K562 (cell line): ENCODE measurements at regions not wholly inside any gene's neighbourhood (a gene's known extent, or its start where the extent isn't known, plus 50 kb on each side); places are given as distances from the start of the nearest gene placed in this dataset.

Experiments used
- ATAC-seq: fragments of 200-7000 bp; cut with Tn5 transposase; 3 replicates; pipeline ENCODE4 v1.9.1; 2020; ENCODE audit warnings: moderate library complexity
- BruUV-seq: library from RNA; stranded (reverse); fragments of 400-500 nt; replicated peaks from 2 replicates; lab custom pipeline; 2021; lab: Mats Ljungman, UMichigan
- CTCF ChIA-PET: fragments of 300-600 bp; formaldehyde crosslinking; extraction: SDS; loops from one replicate; lab custom pipeline; 2021; ENCODE audit warnings: low intra/inter-chr PET ratio; lab: Yijun Ruan, JAX
- POLR2A ChIA-PET: fragments of 300-600, 350-650 bp; sonication (Branson Sonifier 250); formaldehyde crosslinking; extraction: SDS; loops from one replicate; lab custom pipeline; 2021; ENCODE audit warnings: antibody characterized with exemption, inconsistent platforms; lab: Yijun Ruan, JAX
- DNase-seq, 4 experiments: peaks; one replicate each; pipeline versions ENCODE4 v3.0.0 to v3.0.0-alpha.2; 2011 to 2018; ENCODE audit warnings: low spot score in 3 of 4, mixed read lengths in 3 of 4; ENCODE audit errors: extremely low read depth in 1 of 4
- FAIRE-seq: peaks from 2 replicates; lab custom pipeline; 2011; peaks lifted over from hg19 to GRCh38; lab: Jason Lieb, UNC
- H2AFZ ChIP-seq: 2 replicates; pipeline ENCODE4 v1.6.0; 2011; ENCODE audit warnings: low read depth, low read length, control low read depth, inconsistent platforms
- H3K27ac ChIP-seq: fragments of 200-600 bp; 3 replicates; pipeline ENCODE4 v1.8.0; 2011; ENCODE audit warnings: low read depth, mild to moderate bottlenecking, control low read depth, inconsistent platforms, low read length, moderate library complexity, mixed read lengths; ENCODE audit errors: extremely low read depth
- H3K27me3 ChIP-seq, 2 experiments: fragments of 300-600 bp in 1 of 2; 2 replicates in 1 of 2; 3 replicates in 1 of 2; pipeline versions ENCODE4 v1.6.0 to v1.8.0; 2011; ENCODE audit warnings: inconsistent platforms in 2 of 2, low read length in 2 of 2, mild to moderate bottlenecking in 1 of 2, mixed read lengths in 1 of 2, moderate library complexity in 1 of 2; ENCODE audit not compliant: control insufficient read depth in 2 of 2, insufficient read depth in 2 of 2
- H3K36me3 ChIP-seq: fragments of 300-600 bp; 3 replicates; pipeline ENCODE4 v1.8.0; 2011; ENCODE audit warnings: mild to moderate bottlenecking, low read length, inconsistent platforms; ENCODE audit not compliant: control insufficient read depth, insufficient read depth
- H3K4me1 ChIP-seq, 2 experiments: fragments of 200-600 bp in 1 of 2; replicated peaks in 1 of 2; 2 replicates in 1 of 2; 3 replicates in 1 of 2; pipeline versions ENCODE4 v1.5.1 to v1.8.0; 2011; ENCODE audit warnings: inconsistent platforms in 2 of 2, low read length in 2 of 2, mild to moderate bottlenecking in 1 of 2, mixed read lengths in 1 of 2, moderate library complexity in 1 of 2; ENCODE audit not compliant: control insufficient read depth in 2 of 2, insufficient read depth in 2 of 2
- H3K4me2 ChIP-seq: 2 replicates; pipeline ENCODE4 v1.6.1; 2011; ENCODE audit warnings: low read length, control low read depth, inconsistent platforms, mixed read lengths; ENCODE audit not compliant: insufficient read depth
- H3K4me3 ChIP-seq: fragments of 200-600 bp; sonication (generic), shearing (Covaris generic); 2 replicates; pipeline ENCODE4 v1.5.1; 2016; ENCODE audit warnings: control low read depth, inconsistent platforms
- H3K79me2 ChIP-seq: fragments of 200-600 bp; 3 replicates; pipeline ENCODE4 v1.8.0; 2011; ENCODE audit warnings: low read length, inconsistent platforms; ENCODE audit not compliant: control insufficient read depth, insufficient read depth
- H3K9ac ChIP-seq, 2 experiments: 2 replicates each; pipeline versions ENCODE4 v1.6.0 to v1.6.1; 2011; ENCODE audit warnings: low read depth in 2 of 2, low read length in 2 of 2, control low read depth in 1 of 2, inconsistent platforms in 1 of 2, mild to moderate bottlenecking in 1 of 2, mixed read lengths in 1 of 2; ENCODE audit not compliant: insufficient read depth in 1 of 2
- H3K9me1 ChIP-seq: one replicate; pipeline ENCODE4 v1.6.0; 2011; ENCODE audit warnings: inconsistent platforms, mild to moderate bottlenecking, low read length, moderate library complexity; ENCODE audit not compliant: control insufficient read depth, insufficient read depth
- H3K9me3 ChIP-seq: replicated peaks from 2 replicates; pipeline ENCODE4 v1.5.1; 2011; ENCODE audit warnings: low read depth, low read length, inconsistent platforms; ENCODE audit not compliant: control insufficient read depth, insufficient read depth
- H4K20me1 ChIP-seq: replicated peaks from 2 replicates; pipeline ENCODE4 v1.6.1; 2011; ENCODE audit warnings: low read length, inconsistent platforms, mixed read lengths; ENCODE audit not compliant: control insufficient read depth, insufficient read depth
- MCM7 ChIP-seq, 2 experiments: fragments of 450-650 bp; IDR thresholded peaks; 2 replicates each; pipeline ENCODE4 v1.6.1; 2016 to 2018
- MTA3 ChIP-seq: fragments of 450-650 bp; formaldehyde crosslinking; IDR thresholded peaks from 2 replicates; pipeline ENCODE4 v1.6.1; 2017; ENCODE audit warnings: mild to moderate bottlenecking, borderline replicate concordance
- NCOR1 ChIP-seq: fragments of 450-650 bp; IDR thresholded peaks from 2 replicates; pipeline ENCODE4 v1.6.1; 2016; ENCODE audit warnings: mild to moderate bottlenecking, moderate library complexity
- NFRKB ChIP-seq: fragments of 450-650 bp; IDR thresholded peaks from 2 replicates; pipeline ENCODE4 v1.6.1; 2016; ENCODE audit warnings: low read depth
- PTRF ChIP-seq: fragments of 450-650 bp; IDR thresholded peaks from 2 replicates; pipeline ENCODE4 v1.6.1; 2016; ENCODE audit warnings: mild to moderate bottlenecking, missing genetic modification characterization, missing compliant biosample characterization
- RB1 ChIP-seq: fragments of 450-650 bp; IDR thresholded peaks from 2 replicates; pipeline ENCODE4 v1.6.1; 2017; ENCODE audit warnings: low read depth, mild to moderate bottlenecking
- RFX7 ChIP-seq: fragments of 250-450 bp; sonication (Bioruptor Pico); IDR thresholded peaks from 2 replicates; pipeline ENCODE4 v1.5.1; 2021; ENCODE audit warnings: mild to moderate bottlenecking
- SPI1 ChIP-seq: IDR thresholded peaks from 2 replicates; pipeline ENCODE4 v1.6.1; 2011; ENCODE audit warnings: low read depth, low read length, control low read depth, borderline replicate concordance
- ZNF589 ChIP-seq: fragments of 200-800 bp; sonication (Bioruptor generic); IDR thresholded peaks from 2 replicates; pipeline ENCODE4 v1.6.1; 2016; ENCODE audit warnings: low read depth, missing genetic modification characterization, missing compliant biosample characterization
- ZNF830 ChIP-seq: fragments of 250-450 bp; sonication (Bioruptor Pico); IDR thresholded peaks from 2 replicates; pipeline ENCODE4 v1.5.0; 2021; ENCODE audit warnings: mild to moderate bottlenecking
- WGBS: fragments of 100-300 bp; shearing (Covaris generic); methylation state at CpG from one replicate; pipeline ENCODE4 v1.1.6; 2016; ENCODE audit warnings: low coverage, mixed read lengths; ENCODE audit not compliant: insufficient coverage; ENCODE audit errors: missing lambda C conversion rate; 5-methylcytosine and 5-hydroxymethylcytosine counted together
- in situ Hi-C: fragments of 300-500 bp; cut with MboI; formaldehyde crosslinking; loops from 4 replicates; pipeline ENCODE4 v1.15.0; 2018; ENCODE audit warnings: inconsistent platforms, mixed read lengths
- intact Hi-C: fragments of 100-400 bp; cut with micrococcal nuclease; formaldehyde crosslinking; loops from 2 replicates; pipeline ENCODE4 v1.14.2; 2022
- TF ChIP-seq, protein P1 (sequence below), 2 experiments: fragments of 450-650 bp in 1 of 2; IDR thresholded peaks; 2 replicates each; pipeline ENCODE4 v1.6.1; 2011 to 2017; ENCODE audit warnings: low read depth in 2 of 2, antibody characterized with exemption in 1 of 2, borderline replicate concordance in 1 of 2, low read length in 1 of 2, mild to moderate bottlenecking in 1 of 2, mixed read lengths in 1 of 2; ENCODE audit not compliant: control insufficient read depth in 1 of 2
- TF ChIP-seq, protein P2 (sequence below): sonication (generic); formaldehyde crosslinking; IDR thresholded peaks from 2 replicates; pipeline ENCODE4 v1.4.0; 2020; ENCODE audit warnings: mild to moderate bottlenecking, missing genetic modification reagents
- TF ChIP-seq, protein P3 (sequence below): fragments of 450-650 bp; formaldehyde crosslinking; IDR thresholded peaks from 2 replicates; pipeline ENCODE4 v1.4.0; 2020; ENCODE audit warnings: mild to moderate bottlenecking, moderate library complexity
- TF ChIP-seq, protein P4 (sequence below): sonication (generic); formaldehyde crosslinking; IDR thresholded peaks from 2 replicates; pipeline ENCODE4 v1.9.0; 2022; ENCODE audit warnings: mild to moderate bottlenecking, missing genetic modification reagents

DNA sequence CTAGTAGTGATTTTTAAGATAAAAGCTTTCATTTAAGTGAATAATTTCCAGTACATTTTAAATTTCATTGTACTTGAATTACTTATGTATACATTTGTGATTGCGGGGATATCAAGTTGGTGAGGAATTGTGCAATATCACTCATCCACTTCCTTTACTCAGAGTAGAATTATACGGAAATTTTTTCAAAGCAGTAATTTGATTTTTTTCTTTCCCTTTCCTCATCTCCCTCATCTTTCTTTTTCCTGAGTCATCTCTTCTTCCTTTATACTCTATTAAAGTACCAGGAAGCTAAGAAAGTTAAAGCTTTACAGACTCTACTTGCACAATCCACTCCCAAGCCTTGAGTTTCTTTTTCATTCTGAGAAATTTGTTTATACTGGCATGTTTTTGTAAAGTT lies 60.9 kb upstream of the DEFB112 start (continued):
- TF ChIP-seq, protein P1, sequence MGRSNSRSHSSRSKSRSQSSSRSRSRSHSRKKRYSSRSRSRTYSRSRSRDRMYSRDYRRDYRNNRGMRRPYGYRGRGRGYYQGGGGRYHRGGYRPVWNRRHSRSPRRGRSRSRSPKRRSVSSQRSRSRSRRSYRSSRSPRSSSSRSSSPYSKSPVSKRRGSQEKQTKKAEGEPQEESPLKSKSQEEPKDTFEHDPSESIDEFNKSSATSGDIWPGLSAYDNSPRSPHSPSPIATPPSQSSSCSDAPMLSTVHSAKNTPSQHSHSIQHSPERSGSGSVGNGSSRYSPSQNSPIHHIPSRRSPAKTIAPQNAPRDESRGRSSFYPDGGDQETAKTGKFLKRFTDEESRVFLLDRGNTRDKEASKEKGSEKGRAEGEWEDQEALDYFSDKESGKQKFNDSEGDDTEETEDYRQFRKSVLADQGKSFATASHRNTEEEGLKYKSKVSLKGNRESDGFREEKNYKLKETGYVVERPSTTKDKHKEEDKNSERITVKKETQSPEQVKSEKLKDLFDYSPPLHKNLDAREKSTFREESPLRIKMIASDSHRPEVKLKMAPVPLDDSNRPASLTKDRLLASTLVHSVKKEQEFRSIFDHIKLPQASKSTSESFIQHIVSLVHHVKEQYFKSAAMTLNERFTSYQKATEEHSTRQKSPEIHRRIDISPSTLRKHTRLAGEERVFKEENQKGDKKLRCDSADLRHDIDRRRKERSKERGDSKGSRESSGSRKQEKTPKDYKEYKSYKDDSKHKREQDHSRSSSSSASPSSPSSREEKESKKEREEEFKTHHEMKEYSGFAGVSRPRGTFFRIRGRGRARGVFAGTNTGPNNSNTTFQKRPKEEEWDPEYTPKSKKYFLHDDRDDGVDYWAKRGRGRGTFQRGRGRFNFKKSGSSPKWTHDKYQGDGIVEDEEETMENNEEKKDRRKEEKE (IDR thresholded peaks at IDR 0.05; ENCODE audit: borderline replicate concordance in 1 of 2, control insufficient read depth in 1 of 2, low read depth in 2 of 2, low read length in 1 of 2) = no peak
- TF ChIP-seq NCOR1 (no peak), PTRF (tag) (no peak)

DNA sequence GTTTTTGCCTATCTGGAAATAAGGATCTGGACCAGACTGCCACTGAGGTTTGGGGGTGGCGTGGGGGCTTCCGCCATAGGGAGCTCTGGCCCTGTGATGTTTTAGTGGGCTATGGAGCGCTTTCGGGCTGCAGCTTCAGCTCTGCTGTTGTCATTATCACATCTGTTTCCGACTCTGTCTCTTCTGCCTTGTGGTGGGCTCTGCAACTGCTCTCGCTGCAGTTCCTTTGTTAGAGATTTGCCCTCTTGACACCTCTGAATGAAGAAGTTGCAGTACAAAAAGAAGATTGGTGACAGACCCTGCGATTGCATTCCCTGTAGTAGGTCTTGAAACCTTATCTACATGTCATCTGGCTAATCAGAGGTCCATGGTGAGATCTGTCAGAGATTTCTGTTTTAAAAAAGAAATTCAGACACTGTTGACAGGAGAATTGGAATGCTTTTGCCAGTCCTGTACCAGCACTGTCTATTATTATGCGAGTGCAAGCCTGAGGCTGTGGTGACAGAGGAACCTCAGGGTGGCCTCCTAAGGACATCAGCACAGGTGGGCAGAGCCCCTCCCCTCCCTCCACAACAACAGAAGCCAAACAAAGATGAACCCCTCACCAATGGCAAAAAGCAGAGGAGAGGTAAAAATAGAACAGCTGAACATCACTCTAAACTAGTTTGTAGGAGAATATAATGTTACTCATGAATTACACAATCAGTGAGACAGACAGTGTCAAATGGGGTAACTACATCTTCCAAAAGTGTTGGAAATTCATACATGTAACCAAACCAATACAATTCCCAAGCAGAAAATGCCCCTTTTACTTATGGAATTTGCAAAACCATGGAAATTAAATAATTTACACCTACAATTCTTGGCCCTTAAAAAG lies 63.5 kb upstream of the DEFB112 start:
- Histone ChIP-seq H3K9ac (no peak overlapping the region), H3K4me3 (no peak overlapping the region), H2AFZ (no peak overlapping the region), H3K4me2 (no peak overlapping the region), H3K36me3 (no peaks in the 10 kb centered on the region), H3K79me2 (no peaks in the 10 kb centered on the region), H3K9me1 (no peaks in the 10 kb centered on the region), H3K9me3 (no peaks in the 10 kb centered on the region), H4K20me1 (no peaks in the 10 kb centered on the region), H3K27me3 (no peaks in the 10 kb centered on the region), H3K27ac (no peak overlapping the region), H3K4me1 (no peaks in the 10 kb centered on the region)
- POLR2A ChIA-PET = interaction anchor here (0.5 to 0.9 kb wide), 2 partner anchors 8 to 1652 kb away, joined by 4 read pairs; no protein-coding TSS in a partner anchor
- WGBS = under 1% methylated on average over 8 of the region's 8 CpGs
- CTCF ChIA-PET = no interaction called here
- FAIRE-seq = no peak
- no peak for ATAC-seq
- no TSS peak for BruUV-seq
- intact Hi-C loops (no loop called here), in situ Hi-C loops (no loop called here)
- no peak for DNase-seq
- TF ChIP-seq RFX7 (CRISPR knock-in tag) = no peak
- TF ChIP-seq, protein P2, sequence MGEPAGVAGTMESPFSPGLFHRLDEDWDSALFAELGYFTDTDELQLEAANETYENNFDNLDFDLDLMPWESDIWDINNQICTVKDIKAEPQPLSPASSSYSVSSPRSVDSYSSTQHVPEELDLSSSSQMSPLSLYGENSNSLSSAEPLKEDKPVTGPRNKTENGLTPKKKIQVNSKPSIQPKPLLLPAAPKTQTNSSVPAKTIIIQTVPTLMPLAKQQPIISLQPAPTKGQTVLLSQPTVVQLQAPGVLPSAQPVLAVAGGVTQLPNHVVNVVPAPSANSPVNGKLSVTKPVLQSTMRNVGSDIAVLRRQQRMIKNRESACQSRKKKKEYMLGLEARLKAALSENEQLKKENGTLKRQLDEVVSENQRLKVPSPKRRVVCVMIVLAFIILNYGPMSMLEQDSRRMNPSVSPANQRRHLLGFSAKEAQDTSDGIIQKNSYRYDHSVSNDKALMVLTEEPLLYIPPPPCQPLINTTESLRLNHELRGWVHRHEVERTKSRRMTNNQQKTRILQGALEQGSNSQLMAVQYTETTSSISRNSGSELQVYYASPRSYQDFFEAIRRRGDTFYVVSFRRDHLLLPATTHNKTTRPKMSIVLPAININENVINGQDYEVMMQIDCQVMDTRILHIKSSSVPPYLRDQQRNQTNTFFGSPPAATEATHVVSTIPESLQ (CRISPR knock-in tag) = no peak
- TF ChIP-seq, protein P3, sequence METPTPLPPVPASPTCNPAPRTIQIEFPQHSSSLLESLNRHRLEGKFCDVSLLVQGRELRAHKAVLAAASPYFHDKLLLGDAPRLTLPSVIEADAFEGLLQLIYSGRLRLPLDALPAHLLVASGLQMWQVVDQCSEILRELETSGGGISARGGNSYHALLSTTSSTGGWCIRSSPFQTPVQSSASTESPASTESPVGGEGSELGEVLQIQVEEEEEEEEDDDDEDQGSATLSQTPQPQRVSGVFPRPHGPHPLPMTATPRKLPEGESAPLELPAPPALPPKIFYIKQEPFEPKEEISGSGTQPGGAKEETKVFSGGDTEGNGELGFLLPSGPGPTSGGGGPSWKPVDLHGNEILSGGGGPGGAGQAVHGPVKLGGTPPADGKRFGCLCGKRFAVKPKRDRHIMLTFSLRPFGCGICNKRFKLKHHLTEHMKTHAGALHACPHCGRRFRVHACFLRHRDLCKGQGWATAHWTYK (CRISPR knock-in tag) = no peak
- TF ChIP-seq RB1 = no peak
- no peak for TF ChIP-seq SPI1
- TF ChIP-seq ZNF830 = no peak
- TF ChIP-seq MCM7 (IDR thresholded peaks at IDR 0.05) = no peak
- TF ChIP-seq ZNF589 = no peak
- TF ChIP-seq NFRKB = no peak
- TF ChIP-seq, protein P4, sequence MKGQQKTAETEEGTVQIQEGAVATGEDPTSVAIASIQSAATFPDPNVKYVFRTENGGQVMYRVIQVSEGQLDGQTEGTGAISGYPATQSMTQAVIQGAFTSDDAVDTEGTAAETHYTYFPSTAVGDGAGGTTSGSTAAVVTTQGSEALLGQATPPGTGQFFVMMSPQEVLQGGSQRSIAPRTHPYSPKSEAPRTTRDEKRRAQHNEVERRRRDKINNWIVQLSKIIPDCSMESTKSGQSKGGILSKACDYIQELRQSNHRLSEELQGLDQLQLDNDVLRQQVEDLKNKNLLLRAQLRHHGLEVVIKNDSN (CRISPR knock-in tag) = no peak
- TF ChIP-seq MTA3 = no peak
